PC-9 (cell line): ENCODE measurements at regions not wholly inside any gene's neighbourhood (a gene's known extent, or its start where the extent isn't known, plus 50 kb on each side); places are given as distances from the start of the nearest gene placed in this dataset.

Source experiments
- CTCF ChIP-seq: fragments of 200-600 bp; sonication (generic); conservative IDR thresholded peaks from 2 replicates; pipeline ENCODE4 v1.6.1; 2017; ENCODE audit warnings: mixed run types, antibody characterized with exemption, mild to moderate bottlenecking, moderate library complexity
- EZH2 ChIP-seq: fragments of 200-600 bp; sonication (generic); IDR thresholded peaks from 2 replicates; pipeline ENCODE4 v1.8.0; 2017; ENCODE audit warnings: antibody characterized with exemption, low read depth

GRCh38 chr3:30231277-30232141, 374.9 kb upstream of the TGFBR2 start:
- TF ChIP-seq CTCF = no peak
- no peak for TF ChIP-seq EZH2
